ENCODE measurements at regions not wholly inside any gene's neighbourhood (a gene's known extent, or its start where the extent isn't known, plus 50 kb on each side); places are given as distances from the start of the nearest gene placed in this dataset.

DNA sequence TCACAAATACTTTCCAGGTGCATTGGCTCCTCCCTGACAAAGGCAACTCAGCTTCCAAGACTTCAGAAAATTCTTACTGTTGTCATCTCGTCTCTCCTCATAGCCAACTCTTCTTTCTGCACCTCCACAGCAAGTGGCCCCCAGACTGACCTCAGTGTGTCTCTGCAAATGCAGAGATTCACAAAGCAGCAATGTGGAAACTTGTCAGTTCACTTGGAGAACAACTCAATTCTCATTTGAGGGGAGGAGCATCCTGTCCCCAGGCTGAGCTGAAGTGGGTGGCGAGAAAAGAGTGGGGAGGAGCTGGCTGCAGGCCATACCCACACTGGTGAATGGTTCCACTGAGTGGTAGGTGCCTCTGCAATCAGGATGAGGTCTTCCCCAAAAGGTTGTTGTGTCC, 248.7 kb upstream of the IL12A start:
- Histone ChIP-seq H3K36me3 (no peaks in the 10 kb centered on the region), H3K9me3 (no peaks in the 10 kb centered on the region), H3K27ac (no peak overlapping the region), H3K4me1 (no peaks in the 10 kb centered on the region), H3K4me3 (no peak overlapping the region), H3K27me3 (no peaks in the 10 kb centered on the region)
- no peak for DNase-seq
- WGBS, 2 donors, result 67 to 78% methylated on average over 2 of the region's 2 CpGs
- TF ChIP-seq EP300 (IDR thresholded peaks at IDR 0.05) (no peak), POLR2AphosphoS5 (IDR thresholded peaks at IDR 0.05) (no peak), POLR2A (IDR thresholded peaks at IDR 0.05) (no peak)
- TF ChIP-seq, protein P1, sequence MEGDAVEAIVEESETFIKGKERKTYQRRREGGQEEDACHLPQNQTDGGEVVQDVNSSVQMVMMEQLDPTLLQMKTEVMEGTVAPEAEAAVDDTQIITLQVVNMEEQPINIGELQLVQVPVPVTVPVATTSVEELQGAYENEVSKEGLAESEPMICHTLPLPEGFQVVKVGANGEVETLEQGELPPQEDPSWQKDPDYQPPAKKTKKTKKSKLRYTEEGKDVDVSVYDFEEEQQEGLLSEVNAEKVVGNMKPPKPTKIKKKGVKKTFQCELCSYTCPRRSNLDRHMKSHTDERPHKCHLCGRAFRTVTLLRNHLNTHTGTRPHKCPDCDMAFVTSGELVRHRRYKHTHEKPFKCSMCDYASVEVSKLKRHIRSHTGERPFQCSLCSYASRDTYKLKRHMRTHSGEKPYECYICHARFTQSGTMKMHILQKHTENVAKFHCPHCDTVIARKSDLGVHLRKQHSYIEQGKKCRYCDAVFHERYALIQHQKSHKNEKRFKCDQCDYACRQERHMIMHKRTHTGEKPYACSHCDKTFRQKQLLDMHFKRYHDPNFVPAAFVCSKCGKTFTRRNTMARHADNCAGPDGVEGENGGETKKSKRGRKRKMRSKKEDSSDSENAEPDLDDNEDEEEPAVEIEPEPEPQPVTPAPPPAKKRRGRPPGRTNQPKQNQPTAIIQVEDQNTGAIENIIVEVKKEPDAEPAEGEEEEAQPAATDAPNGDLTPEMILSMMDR (IDR thresholded peaks at IDR 0.05), result no peak
- no peak for ATAC-seq (ENCODE audit: low FRiP score in 2 of 2)

- 90 to 93% methylated on average over 1 of the region's 1 CpG for WGBS, 2 donors
- Histone ChIP-seq H3K27me3 (no peaks in the 10 kb centered on the region), H3K4me3 (no peak overlapping the region), H3K9me3 (no peaks in the 10 kb centered on the region), H3K36me3 (no peaks in the 10 kb centered on the region), H3K27ac (no peak overlapping the region), H3K4me1 (no peaks in the 10 kb centered on the region)
- DNase-seq (no peak), ATAC-seq (ENCODE audit: low FRiP score in 2 of 2) (no peak)
- no peak for TF ChIP-seq POLR2AphosphoS5 (IDR thresholded peaks at IDR 0.05)
- TF ChIP-seq EP300 (IDR thresholded peaks at IDR 0.05), result no peak
- no peak for TF ChIP-seq POLR2A (IDR thresholded peaks at IDR 0.05)
- TF ChIP-seq, protein P1 (IDR thresholded peaks at IDR 0.05), result no peak
These were observed 247.4 kb upstream of the IL12A start for GRCh38 chr3:159741281-159741680.

DNA sequence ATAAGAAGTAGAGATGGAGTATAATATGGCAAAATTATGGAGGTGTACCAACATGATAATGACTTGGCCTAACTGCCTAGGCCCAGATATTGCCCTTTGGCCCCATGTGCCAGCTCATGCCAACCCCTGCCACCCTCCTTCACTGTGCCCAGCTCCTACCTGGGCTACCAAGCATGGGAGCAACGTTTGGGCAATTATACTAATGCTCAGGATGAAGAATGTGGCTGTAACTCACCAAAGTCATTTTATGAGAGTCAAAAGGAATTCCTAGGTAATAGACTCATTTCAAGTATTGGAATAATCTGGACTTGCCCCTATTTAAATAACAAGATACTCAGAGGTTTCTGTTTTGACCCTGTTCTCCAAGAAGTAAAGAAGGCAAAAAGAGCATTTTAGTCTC, 240.2 kb upstream of the IL12A start:
- H3K36me3 ChIP-seq, result no peaks in the 10 kb centered on the region
- TF ChIP-seq POLR2AphosphoS5 (IDR thresholded peaks at IDR 0.05) (no peak), EP300 (IDR thresholded peaks at IDR 0.05) (no peak), POLR2A (IDR thresholded peaks at IDR 0.05) (no peak)
- TF ChIP-seq, protein P1 (IDR thresholded peaks at IDR 0.05), result no peak
- 33 to 62% methylated on average over 1 of the region's 1 CpG for WGBS, 2 donors
- no peak overlapping the region for H3K27ac ChIP-seq
- ATAC-seq (ENCODE audit: low FRiP score in 2 of 2) (no peak), DNase-seq (no peak)
- no peaks in the 10 kb centered on the region for H3K4me1 ChIP-seq
- no peak overlapping the region for H3K4me3 ChIP-seq
- no peaks in the 10 kb centered on the region for H3K27me3 ChIP-seq
- H3K9me3 ChIP-seq, result no peaks in the 10 kb centered on the region

- H3K9me3 ChIP-seq, result no peaks in the 10 kb centered on the region
- H3K4me3 ChIP-seq, result no peak overlapping the region
- TF ChIP-seq, protein P1 (IDR thresholded peaks at IDR 0.05), result no peak
- TF ChIP-seq POLR2A (IDR thresholded peaks at IDR 0.05), result no peak
- no peak for TF ChIP-seq EP300 (IDR thresholded peaks at IDR 0.05)
- no peak for TF ChIP-seq POLR2AphosphoS5 (IDR thresholded peaks at IDR 0.05)
- no peaks in the 10 kb centered on the region for H3K27me3 ChIP-seq
- H3K27ac ChIP-seq, result no peak overlapping the region
- ATAC-seq (ENCODE audit: low FRiP score in 2 of 2) (no peak), DNase-seq (no peak)
- WGBS, 2 donors, result 71 to 75% methylated on average over 4 of the region's 4 CpGs
- no peaks in the 10 kb centered on the region for H3K4me1 ChIP-seq
- no peaks in the 10 kb centered on the region for H3K36me3 ChIP-seq
These were observed 239.2 kb upstream of the IL12A start for GRCh38 chr3:159749406-159749805.

DNA sequence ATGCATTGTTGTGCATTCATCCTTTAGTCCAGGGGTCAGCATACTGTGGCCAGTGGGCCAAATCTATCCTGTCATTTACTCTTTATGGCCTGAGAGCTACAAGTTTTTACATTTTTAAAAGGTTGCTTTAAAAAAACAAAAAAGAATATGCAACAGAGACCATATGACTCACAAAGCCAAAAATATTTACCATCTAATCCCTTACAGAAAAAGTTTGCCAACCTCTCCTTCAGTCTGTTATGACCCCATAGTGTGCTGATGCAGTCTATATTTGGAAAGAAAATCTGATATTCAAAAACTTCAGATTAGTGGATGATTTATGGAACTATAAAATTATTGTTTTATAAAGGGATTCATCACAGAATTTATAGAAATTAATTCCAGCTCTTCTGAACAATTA, 237.5 kb upstream of the IL12A start:
- Histone ChIP-seq H3K4me1 (no peaks in the 10 kb centered on the region), H3K27me3 (no peaks in the 10 kb centered on the region), H3K36me3 (no peaks in the 10 kb centered on the region), H3K9me3 (peaks cover 0 to 7% (median 2%) of the 10 kb centered on the region in 4 donors), H3K4me3 (no peak overlapping the region), H3K27ac (no peak overlapping the region)
- no peak for DNase-seq
- TF ChIP-seq POLR2A (IDR thresholded peaks at IDR 0.05), result no peak
- no peak for TF ChIP-seq EP300 (IDR thresholded peaks at IDR 0.05)
- TF ChIP-seq POLR2AphosphoS5 (IDR thresholded peaks at IDR 0.05), result no peak
- TF ChIP-seq, protein P1 (IDR thresholded peaks at IDR 0.05), result no peak
- ATAC-seq (ENCODE audit: low FRiP score in 2 of 2), result no peak
